HG03354 (cell line): ENCODE measurements at regions not wholly inside any gene's neighbourhood (a gene's known extent, or its start where the extent isn't known, plus 50 kb on each side); places are given as distances from the start of the nearest gene placed in this dataset.

Experiments
- ATAC-seq: cut with Tn5 transposase; IDR thresholded peaks from one replicate; pipeline ENCODE4 v1.9.1; 2021; ENCODE audit warnings: mild to moderate bottlenecking; ENCODE audit not compliant: unreplicated experiment, poor library complexity, severe bottlenecking

DNA sequence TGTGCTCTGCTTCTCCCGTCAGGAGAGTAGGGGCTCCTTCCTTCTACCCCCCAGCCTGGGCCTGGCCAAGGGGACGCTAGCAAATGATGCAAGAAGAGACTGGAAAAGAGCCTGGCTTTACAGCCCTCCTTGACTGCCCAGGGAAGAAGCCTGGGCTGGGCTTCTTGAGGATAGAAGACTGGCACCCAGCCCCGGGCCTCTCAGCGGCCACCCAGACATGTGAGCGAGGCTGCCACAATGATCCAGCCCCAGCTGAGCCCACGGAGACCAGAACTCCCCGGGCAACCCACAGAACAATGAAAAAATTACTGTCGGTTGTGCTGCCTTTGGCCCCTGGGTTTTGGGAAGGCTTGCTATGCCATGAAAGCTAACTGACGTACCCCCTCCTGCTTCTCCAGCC, 100.6 kb upstream of the PRR20G start:
- no peak for ATAC-seq

DNA sequence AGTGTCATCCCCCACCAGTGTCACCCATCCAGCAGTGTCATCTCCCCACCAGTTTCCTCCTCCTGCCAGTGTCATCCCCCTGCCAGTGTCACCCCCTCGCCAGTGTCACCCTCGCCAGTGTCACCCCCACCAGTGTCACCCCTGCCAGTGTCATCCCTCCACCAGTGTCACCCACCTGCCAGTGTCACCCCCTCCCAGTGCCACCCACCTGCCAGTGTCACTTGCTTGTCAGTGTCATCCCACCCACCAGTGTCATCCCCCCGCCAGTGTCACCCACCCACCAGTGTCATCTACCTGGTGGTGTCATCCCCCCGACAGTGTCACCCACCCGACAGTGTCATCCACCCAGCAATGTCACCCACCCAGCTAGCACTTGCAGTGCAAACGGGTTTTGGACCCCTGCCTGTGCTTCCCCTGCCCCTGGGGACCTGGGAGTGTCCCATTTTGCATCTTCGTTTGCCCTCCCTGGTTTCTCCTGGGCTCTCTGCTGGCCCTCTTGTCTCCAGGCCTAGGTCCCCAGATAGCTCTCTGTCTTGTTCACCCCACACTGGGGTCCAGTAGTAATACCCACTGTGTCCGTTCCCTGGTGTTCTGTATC, 99.8 kb upstream of the PRR20G start:
- ATAC-seq = no peak

DNA sequence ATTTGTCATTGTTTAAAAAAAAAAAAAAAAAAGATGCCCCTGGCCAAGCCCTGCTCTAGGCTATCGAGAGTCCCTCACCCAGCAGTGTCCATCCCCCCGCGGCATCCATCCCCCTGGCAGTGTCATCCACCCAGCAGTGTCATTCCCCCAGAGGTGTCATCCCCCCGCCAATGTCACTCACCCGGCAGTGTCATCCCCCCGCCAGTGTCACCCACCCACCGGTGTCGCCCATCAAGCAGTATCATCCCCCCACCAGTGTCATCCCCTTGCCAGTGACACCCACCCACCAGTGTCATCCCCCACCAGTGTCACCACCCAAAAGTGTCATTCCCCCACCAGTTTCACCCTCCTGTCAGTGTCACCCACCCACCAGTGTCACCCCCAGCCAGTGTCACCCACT, 99.3 kb upstream of the PRR20G start:
- no peak for ATAC-seq

DNA sequence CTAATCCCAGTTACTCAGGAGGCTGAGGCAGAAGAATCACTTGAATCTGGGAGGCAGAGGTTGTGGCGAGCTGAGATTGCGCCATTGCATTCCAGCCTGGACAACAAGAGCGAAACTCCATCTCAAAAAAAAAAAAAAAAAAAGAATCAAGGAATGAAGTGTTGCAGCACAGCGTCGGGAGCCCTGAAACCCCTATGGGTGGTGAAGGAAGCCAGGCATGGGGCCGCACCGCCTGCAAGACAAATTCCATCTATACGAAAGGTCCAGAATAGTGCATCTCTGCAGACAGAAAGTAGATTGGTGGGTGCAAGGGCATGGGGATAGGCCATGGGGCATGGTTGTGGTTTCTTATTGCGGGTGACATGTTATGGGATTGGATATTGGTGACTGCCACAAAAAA, 98.6 kb upstream of the PRR20G start:
- no peak for ATAC-seq

DNA sequence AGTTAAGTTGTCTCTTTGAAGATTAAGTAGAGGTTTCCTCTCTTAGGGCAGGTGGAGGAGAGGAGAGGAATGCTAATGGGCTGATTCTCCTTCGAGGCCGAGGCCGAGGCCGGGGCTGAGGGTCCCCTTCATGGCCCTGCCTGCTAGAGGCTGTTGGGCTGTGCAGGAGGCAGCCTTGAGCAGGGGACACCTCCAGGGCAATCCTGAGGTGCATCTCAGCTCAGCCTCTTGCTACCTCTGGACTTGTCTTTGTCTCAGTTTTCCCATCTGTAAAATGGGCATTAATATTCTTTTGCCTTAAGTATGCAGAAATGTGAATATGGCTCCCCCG, 97.7 kb upstream of the PRR20G start:
- no peak for ATAC-seq

DNA sequence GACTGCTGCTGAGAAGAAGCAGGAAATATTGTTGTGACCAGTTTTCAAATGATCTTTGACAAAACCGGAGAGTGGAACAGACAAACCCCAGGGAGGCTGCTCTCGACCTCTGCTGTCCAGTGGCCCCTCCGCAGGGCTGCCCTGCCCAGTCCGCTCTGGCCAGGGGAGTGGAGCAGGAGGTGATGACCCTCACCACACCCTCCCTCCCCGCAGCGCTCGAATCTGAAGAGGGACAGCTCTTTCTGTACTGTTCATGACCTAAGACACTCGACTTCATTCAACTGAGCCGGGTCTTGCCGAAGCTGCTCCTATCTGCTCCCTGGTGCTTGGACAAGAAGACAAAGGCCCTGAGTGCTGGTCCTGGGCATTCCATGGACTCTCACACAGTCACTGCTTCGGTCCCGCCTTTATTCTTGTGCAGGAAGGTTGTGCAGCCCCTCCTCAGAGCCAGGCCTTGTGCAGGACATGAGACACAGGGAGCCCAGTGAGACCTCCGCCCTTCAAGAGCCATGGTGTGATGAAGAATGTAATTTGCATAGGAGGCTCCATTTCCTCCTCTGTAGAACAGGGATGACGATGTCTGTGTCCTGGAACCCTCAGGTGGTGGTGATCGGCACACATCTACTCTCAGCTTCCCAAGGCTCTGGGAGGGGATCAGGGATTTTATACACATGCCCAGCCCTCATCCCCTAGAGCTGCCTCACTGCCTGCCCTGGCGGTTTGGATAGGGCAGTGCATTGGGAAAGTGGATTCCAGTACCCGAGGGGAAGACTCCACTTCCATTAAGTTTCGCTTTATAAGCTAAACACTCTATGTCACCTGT, 97.1 kb upstream of the PRR20G start:
- ATAC-seq = no peak

DNA sequence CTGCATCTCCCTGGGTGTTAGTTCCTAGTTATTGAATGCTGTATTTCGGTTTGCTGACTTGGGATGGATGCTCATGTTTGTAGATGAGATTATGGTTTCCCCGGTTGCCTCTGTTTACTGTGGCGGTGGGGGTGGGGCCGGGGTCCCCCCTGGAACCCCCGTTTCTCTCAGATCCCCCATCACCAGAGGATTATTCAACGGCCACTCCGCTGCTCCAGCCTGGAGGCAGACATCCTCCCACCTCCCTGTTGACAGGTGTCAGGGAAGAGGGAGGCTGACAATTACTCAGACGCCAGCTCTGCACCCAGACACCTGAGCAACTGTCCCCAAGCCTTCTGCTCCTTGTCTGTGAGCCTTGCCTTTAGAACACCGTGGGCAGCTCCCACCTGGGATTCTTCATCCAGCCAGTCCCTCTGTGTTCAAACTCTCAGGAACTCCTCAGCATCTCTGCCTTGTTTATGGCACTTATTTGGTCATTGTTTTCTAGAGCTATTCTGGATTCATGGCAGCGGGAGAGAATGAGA, 95.9 kb upstream of the PRR20G start:
- no peak for ATAC-seq

DNA sequence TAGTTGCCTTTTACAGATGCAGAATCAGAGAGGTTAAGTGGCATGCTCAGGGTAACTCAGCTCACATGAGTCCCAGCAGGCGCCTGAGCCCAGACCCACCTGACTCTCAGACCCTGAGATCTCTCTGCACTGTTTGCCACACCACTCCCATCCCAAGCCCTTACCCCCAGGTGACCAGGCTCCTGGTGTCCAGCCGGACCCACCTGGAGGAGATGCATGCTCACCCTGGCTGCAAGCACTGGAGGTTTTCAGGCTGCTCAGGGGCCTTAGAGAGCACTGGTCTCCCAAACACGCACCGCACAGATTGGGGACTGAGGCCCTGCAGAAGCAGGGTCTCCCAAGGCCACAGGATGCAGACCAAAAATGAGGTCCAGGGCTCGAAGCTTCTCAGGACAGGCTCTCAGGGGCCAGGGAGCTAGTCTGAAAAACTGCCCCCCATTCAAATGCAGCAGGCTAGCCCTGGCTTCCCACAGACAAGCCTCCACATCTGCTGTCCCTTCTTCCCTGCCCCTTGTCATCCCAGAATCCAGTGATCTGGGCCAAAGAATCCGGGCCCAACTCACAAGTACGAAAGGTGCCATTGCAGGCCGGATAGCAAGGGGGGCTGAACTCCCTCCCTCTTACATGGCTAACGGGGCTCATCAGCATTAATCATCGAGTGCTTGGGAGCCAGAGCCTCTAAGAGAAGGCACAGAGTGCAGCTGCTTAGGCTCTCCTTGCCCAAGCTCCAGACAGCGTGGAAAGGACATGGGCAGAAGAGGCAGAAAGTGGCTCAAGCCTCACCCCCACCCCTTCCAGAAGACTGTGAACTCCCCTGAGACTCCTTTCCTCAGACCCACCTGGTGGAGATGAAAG, 90.2 kb upstream of the PRR20G start:
- no peak for ATAC-seq

DNA sequence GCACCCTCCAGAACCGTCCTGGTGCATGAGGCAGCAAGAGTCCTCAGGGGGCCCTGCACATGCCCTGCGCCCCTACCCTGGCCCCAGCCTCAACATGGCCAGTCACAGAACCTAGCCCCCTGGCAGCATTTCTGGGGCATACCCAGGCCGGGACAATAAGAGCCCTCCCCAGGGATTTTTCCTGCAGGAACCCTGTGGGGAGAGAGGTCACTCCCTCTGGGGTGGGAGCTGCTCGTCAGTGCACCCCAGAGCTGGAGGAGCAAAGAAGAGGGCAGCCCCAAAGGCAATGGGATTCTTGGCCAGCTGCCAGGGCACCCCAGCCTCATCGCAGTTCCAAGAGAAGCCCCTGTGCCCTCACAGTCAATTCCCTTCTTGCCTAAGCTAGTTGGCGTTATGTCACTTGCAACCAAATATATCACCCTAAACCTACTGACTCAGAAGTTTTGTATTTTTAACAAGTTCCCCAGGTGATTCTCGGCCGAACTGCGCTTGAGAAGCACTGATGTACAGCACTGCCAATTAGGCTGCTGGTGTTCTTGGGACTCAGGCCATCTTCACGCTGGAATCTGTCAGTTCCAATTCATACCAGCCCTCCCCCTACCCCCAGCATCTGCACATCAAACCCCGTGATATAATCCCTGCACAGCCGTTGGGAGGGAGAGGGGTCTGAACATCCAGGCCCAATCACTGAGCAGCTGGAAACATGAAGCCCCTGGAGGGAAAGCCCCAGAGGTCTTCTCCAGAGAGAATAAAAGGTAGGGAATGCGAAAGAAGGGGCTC, 87.5 kb upstream of the PRR20G start:
- ATAC-seq = no peak

DNA sequence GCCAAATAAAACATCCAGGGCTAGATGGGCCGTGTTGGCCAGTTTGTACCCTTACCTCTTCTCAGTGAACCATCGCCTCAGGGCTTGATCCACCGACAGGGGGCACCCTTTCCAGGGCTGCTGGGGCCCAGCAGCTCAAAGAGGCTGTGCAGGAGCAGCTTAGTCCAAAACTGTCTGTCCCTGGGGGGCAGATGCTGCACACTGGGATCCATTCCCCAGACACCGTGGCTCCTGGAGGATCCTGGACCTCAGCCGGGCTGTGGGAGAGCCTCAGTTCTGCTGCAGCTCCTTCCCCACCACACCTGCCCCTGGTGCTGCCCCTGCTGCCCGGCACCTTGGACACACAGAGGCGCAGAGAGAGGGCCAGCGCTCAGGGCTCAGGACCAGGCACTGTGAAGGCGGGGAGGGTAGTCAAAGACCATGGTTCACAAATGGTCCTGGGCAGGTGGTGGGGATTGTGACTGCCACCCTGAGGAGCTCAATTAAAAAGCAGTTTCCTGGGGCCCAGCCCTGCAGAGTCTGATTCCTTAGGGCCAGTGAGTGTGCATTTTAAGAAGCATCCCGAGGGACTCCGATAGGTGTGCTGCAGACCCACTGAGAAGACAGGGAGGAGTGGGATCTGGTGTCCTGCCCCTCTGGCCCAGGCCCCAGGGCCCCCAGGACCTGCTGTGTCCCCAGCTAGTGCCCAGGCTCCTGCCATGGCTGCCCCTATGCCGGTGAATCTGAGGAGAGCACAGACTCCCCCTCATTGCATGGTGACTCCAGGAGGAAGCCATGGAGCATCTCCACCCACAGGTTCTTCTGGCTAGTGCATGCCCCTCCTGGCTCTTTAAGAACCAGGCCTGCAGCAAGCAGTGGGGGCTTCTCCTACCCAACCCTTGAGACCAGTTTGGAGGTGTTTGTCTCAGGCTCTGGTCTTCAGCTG, 86.5 kb upstream of the PRR20G start:
- ATAC-seq = no peak

DNA sequence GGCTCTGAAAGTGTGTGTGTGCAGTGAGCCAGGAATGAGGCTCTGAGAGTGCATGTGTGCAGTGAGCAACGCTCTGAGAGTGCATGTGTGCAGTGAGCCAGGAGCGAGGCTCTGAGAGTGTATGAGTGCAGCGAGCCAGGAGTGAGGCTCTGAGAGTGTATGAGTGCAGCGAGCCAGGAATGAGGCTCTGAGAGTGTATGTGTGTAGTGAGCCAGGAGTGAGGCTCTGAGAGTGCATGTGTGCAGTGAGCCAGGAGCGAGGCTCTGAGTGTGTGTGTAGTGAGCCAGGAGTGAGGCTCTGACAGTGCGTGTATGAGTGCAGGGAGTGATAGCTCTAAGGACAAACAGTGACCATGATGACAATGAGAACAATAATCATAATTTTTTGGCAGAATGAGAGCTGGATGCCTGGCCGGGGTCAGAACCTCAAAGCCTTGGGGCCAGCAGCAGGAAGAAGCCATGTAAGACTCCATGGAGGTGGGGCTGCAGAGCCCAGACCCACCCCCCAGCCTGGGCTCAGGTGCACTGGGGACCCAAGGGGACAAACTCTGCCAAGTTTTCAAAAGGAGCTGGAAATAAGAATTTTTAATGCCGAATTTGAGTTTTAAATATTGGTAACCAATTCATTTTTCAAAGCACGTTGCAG, 85.7 kb upstream of the PRR20G start:
- no peak for ATAC-seq

DNA sequence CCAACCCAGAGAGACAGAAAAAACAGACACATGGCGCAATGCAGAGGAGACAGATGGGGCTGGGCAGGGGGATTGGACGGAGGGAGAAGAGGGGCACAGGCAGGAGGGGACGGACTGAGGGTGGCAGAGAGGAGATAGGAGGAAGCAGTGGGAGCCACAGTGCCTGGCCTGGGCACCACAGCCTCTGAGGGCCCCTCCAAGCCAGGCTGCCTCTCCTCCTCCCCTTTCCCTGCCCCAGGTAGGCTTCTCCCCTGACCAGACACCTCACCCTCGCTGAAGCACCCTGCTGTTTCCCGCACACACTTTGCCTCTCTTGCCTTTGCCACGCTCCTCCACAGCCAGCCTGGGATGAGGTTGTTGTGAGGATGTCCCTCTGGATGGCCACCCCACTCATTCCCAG, 84.0 kb upstream of the PRR20G start:
- ATAC-seq = no peak

DNA sequence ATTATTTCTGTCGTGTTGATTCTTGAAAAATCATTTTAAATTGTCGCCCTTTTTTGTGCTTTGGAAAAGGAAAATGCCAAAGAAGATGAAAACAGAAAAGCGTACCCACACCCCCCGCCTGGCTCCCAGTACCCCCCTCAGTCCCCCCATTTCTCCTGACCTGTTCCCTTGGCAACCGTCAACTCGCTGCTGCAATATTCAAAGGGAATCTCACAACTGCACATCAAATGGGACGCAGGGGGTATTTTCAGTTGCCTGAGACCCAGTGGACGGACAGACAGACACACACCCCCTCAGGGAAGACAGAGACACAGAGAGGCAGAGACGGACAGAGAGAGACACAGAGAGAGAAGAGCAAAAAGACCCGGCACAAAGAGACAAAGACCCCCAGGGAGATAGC, 83.5 kb upstream of the PRR20G start:
- no peak for ATAC-seq

DNA sequence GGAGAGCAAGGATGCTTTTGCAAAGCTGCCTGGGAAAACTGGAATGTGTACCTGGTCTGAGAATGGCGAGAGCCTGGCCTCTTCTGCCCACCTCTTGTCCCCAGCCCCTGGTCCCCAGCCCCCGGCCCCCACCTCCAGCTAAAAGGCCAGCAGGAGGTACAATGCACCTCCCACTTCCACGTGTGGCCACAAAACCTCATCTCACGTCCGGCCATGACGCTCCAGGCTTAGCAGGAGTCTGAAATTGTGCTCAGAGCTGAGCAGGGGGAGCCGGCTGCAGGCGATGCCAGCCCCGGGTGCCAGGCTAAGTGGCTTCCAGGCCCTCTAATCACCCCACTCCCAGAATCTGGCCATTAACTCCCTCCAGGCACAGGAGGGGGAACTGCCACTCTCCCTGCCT, 83.1 kb upstream of the PRR20G start:
- no peak for ATAC-seq

DNA sequence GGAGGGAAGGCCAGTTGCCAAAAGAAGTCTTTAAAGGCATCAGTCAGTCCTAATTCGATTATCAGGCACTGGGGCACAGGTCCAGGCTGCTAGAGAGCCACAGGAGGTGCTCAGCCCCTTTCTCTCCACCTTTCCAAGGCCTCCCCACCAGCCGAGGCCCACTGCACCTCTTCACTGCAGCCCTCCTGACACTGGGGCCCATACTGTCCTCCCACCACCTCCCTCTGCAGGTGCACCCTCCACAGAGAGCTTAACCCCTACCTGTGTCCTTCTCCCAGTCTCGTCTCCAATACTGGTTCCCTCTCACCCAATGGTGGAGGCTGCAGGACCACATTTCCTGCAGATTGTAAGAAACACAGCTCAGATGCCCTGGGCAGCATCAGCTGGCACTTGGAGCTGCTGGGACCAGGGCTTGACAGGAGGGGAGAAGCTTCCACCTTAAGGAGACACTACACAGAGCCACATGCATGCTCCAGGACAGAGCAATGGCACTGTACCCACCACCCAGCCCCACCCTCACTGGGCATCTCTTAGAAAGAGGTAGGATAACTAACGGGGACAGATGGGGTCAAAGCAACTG, 81.6 kb upstream of the PRR20G start:
- ATAC-seq = no peak

DNA sequence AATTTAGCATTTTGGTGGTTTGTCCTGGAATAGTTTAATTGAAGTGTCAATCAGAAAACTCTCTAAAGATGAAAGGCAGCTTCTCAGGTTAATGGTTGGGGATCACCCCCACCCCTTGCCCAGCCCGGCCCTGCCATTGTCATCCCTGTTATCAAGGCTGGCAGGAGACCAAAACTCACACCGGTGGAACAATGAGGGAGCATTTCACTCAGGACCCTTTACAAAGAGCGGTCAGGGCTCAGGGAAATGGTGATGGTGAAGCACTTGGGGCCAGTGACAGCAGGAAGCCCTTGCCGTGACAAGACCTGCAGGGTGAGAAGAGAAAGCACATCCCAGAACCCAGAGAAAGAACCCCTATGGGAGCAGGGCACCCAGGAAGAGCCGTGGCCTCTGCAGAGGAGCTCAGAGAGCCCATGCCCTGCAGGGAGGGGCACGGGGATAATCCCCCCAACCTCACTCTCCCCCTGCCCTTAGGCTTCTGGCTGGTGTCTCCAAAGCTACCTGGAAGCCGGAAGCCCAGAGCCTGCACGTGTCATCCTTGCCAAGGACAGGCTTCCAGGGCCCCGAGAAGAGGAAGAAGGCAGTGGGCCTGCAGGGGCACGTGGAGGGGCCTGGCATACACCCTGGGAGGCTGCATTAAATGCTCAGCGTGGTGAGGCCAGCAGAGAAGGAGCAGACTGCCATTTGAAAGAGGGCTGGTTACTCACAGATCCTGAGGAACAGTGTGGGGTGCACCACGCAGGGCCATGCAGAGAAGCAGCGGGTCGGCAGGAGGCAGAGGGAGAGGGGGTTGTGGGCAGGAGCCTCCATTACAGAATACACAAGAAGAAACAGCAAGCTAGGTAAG, 80.6 kb upstream of the PRR20G start:
- no peak for ATAC-seq

DNA sequence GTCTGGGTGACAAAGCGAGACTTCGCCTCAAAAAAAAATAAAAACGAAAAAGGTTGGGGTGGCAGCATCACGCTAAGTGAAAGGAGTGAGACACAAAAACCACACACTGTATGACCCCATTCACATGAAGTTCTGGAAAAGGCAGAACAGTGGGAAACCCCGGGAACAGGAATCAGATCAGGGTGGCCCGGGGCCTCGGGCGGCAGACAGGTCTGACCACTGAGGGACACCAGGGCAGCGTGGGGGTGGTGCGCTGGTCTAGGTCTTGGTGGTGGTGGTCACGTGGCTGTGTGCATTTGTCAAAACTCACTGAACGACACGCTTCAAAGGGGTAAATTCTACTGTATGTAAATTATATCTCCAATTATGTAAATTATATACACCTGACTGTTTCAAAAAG, 79.7 kb upstream of the PRR20G start:
- ATAC-seq = no peak
